Kasumi-1 (cell line): ENCODE measurements at regions not wholly inside any gene's neighbourhood (a gene's known extent, or its start where the extent isn't known, plus 50 kb on each side); places are given as distances from the start of the nearest gene placed in this dataset.
A peak's percentile ranks its signal among the peaks of the same experiment; 100 is the strongest.
"Not testable (repeated sequence)": the region's sequence is repeated elsewhere in the genome, so short reads cannot be mapped to it uniquely, and the experiment has no call there.

Experiments used
- DNase-seq, 2 experiments: peaks; one replicate each; lab custom pipeline; 2025; lab: John Stamatoyannopoulos, UW

DNA sequence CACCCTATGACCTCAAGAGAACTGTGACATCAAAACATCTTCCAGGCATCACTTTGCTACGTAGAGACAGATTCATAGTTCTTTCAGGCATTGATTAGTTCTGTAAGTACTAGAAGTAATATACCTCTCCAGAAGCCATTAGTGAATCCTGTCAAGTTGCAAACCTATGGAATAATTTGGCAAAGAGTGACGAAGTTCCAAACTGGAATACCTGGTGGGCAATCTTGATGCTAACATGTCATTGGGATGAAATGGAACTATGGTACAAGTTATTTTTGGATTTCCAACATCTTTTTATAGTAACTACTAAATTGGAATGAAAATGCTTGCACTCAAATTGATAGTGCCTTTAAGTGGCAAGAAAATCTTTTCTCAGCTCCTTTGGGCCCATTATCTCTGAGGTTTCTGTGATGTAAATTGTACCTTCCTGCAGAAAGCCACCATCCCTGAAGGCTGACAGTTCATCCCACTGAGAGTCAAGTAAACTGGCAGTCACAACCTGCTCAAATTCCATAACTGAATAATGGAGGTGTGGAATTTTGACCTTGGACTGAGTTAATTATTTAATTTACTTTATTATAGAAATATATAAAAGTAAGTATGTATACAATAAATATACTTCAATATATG is 435.5 kb downstream of the DTWD2 start:
- DNase-seq, result no peak

- DNase-seq, result no peak
These were observed 436.2 kb downstream of the DTWD2 start for GRCh38 chr5:118552146-118552545.

DNA sequence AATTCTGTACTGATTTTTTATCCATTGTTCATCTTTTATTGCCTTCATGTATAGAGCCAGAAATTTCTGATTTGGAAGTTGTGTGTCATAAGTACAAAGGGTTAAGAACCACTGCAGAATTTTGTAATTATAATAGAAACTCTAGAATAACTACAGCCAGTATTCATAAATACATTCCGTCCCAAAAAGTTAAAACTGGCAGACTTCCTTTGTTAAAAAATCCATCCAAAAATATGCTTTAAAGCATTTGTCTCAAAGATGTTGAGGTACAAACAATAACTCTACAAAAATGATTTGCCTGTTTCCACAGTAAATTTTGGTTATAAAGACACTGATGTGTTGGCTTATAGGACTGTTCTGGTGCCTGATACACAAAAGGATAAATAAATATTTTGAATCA is 436.6 kb downstream of the DTWD2 start:
- no peak for DNase-seq

GRCh38 chr5:118551031-118551430 is 437.3 kb downstream of the DTWD2 start:
- DNase-seq, result no peak

DNA sequence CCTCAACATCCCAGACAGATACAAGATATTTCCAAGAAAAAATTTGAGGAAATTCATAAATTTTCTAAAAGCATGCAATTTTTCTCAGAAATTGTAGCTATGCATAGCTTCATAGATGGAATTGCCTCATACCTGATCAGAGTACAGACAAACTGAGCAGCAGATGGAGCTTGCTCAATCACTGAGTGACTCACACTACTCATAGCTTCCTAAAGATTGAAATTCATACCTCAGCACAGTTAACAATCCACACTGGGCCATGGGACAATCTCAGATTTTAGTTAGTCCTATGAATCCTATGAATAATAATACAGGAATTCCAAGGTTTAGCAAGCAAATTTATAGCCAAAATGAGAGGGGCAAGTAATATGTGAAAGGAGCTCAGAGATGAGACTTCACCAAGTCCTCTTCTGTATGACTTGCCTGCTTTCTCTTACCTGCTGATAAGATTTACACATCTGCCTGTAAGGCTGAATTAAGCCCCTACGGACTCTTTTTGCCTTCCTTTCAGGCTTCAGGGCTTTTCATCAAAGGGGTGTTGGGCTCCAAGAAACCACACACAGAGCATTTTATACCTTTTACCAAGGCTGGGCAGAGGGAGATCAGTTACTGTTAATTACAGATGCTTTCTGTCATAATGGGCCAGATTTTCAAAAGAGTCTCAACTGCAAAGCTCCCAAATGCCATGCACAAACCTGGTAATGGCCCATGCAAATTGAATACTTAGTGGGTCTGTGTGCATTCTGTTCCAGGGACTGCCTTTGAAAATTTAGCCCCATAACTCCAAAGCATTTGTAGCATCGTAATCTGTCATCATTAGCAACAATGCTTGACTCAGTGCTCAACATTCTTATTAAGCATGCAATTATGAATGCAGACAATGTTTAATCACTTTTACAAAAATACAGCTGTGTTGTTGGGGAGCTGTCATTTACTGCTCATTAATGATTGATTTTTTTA is 439.3 kb downstream of the DTWD2 start:
- no peak for DNase-seq

DNA sequence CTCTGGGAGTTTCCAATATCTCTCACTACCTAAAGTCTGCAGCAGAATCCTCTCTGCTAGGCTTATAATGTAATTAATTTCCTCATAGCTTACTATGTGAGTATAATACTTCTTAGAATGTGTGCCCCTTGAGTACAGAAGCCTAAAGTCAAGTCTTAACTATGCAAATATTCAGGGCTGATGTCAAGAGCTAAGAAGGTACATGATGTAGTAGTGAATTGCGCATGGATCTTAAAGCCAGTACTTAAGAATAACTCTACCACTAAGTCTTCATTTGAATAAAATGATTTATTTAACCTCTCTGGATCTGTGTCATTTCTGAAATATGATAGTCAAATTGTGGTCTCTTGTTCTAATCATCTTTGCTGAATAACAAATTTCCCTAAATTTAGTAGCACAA is 442.9 kb downstream of the DTWD2 start:
- no peak for DNase-seq

DNA sequence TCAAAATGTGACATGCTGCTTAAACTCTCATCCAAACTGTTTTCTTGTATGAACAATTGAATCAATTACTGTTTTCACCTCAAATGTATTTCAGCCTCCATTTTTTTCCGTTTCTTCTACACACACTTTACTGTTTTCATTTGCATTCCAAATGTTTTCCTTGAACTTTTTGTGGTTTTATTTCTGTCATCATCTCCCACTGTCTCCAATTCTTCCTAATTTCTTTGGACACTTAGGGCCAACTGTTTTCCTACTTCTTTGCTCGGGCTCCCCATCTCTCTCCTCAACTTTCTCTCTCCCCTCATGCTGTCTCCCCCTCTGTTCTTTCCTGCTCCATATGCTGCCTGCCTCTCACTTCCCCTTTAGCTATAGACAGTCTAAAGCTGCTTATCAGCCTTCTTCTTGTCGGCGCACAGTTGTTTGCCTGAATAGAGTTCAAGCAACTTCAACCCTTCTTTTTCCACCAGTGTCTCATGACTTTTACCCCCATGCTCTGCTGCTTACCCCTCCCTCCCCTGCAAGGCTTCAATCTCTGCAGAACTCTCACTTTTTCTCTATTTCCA is 443.4 kb downstream of the DTWD2 start:
- DNase-seq, result peak; percentile 59 to 73

DNA sequence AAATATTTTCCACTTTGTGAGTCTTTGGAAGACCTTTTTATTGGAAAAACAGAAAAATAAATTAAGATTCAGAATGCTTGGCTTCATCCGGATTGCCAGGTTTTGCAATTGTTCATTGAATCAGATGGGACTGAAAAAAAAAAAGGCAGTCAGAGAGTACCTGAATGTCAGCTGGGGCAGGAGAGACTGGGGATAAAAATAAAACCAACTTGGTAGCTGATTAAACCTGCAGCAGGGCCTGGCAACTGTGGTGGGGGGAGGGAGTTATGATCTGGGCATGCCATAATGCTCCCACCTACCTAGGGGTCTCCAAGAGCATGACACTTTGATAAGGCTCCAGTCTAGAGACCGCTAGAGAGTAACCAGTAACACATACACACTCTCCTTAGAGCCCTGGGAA is 454.4 kb downstream of the DTWD2 start:
- no peak for DNase-seq

- DNase-seq, result peak; percentile 58 to 62
These were observed 455.2 kb downstream of the DTWD2 start for GRCh38 chr5:118533156-118533555.

- no peak for DNase-seq
These were observed 457.1 kb downstream of the DTWD2 start for GRCh38 chr5:118531276-118531675.

- DNase-seq, result no peak
These were observed 458.8 kb downstream of the DTWD2 start for GRCh38 chr5:118529361-118530144.

- DNase-seq, result no peak
These were observed 465.7 kb downstream of the DTWD2 start for GRCh38 chr5:118522626-118523025.

DNA sequence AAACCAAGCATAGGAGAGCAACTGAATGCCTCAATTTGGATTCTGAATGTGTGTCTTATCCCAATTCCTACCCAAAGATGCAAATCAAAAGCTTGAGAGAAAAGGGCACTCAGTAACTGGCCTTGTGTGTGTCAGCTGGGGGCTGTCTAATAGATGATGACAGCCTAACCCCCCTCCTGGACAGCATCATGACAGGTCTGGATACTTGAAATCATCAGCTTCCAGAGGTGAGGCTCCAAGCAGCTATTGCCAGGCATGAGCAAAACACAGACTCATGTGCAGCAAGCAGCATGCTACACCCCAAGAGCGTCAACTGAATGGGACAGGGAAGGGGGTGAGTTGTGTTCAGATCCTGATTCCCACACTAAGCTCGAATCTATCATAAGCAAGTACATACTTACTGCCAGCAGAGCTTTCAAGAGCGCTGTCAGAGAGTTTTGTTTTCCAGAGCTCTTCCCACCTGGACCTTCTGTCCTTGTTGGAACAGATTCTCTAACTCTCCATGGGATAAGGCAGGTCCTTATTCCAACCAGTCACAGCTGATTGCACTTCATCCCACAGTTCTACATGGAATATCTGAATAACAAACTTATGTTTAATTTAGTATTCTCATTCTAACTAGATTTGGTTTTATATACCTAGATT is 467.5 kb downstream of the DTWD2 start:
- DNase-seq, result no peak

DNA sequence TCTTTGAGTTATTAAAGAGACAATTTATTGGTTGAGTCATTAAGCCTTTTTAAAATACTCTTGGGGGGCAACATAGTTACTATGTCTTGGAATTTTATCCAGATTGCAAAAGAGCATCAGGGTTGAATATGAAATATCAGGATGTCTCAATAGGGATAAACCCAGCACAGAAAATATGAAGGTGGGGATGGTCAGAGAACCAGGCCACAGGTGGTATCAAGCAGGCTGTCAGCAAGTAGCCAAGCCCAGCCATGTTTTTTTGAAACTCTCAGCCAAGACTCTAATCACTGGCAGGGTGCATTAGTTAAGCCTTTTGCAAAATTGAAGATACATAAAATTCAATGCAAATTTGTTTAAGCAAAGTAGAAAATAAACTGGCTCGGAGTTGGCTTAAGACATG is 468.9 kb downstream of the DTWD2 start:
- DNase-seq, result no peak

- no peak for DNase-seq
These were observed 469.6 kb downstream of the DTWD2 start for GRCh38 chr5:118518720-118519119.

DNA sequence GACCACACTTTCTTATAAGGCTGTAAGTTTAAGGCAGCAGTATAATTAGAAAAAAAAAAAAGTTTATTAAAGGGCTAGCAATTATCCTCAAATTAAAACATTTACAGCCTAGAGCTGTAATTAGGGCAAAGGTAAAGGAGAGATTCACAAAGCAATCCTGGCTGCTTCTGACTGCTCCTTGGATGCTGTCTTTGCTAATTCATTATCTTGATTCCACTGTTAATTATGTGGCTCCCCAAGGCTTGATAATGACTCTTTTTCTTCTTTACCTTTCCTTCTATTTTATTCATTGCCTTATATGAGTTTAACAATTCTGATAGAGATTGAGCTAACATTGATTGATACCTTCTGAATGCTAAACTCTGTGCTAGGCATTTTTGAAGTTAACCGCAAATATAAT is 476.5 kb downstream of the DTWD2 start:
- no peak for DNase-seq

DNA sequence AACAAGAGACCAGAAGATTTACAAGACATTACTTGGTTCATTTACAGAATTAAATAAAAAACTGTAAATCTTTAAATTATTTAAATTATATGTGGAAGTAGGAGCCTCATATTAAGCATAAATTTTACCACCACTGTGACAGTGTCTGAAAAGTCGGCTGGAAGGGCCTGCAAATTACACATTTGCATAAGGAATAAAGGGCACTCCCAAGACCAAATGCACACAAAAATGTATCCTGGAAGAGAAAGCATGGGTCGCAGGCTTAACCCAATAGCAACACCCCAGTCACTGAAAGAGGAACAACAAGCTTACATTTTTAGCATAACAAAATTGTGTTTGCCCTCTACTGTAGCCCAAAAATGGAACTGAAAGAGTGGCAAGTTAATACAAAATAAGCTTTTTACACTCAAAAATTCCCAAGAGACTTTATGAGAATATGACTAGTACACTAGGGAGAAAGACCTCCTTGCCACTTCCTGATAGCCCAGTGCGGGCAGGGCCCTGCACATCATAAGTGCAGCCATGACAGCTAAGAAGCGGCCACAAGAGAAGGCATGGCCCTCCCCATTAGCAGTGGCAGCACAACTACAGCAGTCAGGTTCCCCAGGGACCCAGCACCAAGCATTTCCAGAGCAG is 482.0 kb downstream of the DTWD2 start:
- no peak for DNase-seq

DNA sequence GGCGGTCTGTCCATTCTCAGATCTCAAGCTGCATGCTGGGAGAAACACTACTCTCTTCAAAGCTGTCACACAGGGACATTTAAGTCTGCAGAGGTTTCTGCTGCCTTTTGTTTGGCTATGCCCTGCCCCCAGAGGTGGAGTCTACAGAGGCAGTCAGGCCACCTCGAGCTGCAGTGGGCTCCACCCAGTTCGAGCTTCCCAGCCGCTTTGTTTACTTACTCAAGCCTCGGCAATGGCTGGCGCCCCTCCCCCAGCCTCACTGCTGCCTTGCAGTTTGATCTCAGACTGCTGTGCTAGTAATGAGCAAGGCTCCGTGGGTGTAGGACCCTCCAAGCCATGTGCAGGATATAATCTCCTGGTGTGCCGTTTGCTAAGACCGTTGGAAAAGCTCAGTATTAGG is 486.1 kb downstream of the DTWD2 start:
- DNase-seq, result not testable (repeated sequence)

- DNase-seq, result no peak
These were observed 497.0 kb downstream of the DTWD2 start for GRCh38 chr5:118491351-118491750.

DNA sequence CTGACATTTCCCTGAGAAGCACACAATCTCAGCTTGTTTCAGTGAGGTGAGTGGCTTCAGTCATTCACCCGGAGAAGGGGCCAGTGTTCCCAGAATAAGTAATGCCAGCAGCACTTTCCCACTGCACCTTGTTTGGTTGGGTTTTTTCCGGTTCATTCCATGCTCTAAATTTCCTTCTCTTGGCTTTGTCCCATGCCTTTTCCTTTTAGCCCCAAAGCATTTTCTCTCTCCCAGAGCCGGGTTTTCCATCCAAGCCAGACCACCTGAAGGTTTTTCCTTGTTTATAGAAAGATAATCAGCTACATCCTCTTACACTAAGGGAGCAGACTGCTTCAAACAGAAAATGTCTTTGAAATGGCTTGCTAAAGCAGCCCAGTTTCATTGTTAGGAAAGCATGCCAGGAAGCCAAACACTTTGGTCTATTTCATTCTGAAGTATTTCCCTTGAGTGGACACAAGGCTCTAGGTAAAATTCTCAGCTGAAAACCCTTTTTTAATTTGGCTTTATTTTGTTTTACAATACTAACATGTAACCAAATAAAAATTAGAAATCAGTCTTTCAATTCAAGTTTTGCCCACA is 501.6 kb downstream of the DTWD2 start:
- no peak for DNase-seq

DNA sequence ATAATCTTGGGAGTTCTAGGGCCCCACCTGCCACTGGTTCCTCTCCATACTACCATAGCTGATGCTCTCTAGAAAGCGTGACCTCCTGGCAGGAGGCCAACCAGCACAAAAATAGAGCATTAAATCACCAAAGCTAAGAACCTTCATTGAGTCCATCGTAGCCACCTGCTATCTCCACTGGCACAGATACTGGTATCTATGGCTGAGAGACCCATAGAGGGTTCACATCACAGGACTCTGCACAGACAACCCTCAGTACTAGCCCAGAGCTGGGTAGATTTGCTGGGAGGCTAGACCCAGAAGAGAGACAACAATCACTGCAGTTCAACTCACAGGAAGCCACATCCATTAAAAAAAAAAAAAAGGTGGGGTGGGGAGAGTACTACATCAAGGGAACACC is 509.1 kb downstream of the DTWD2 start:
- DNase-seq, result no peak
